ENCODE measurements at regions not wholly inside any gene's neighbourhood (a gene's known extent, or its start where the extent isn't known, plus 50 kb on each side); places are given as distances from the start of the nearest gene placed in this dataset.

- TF ChIP-seq, protein P1, sequence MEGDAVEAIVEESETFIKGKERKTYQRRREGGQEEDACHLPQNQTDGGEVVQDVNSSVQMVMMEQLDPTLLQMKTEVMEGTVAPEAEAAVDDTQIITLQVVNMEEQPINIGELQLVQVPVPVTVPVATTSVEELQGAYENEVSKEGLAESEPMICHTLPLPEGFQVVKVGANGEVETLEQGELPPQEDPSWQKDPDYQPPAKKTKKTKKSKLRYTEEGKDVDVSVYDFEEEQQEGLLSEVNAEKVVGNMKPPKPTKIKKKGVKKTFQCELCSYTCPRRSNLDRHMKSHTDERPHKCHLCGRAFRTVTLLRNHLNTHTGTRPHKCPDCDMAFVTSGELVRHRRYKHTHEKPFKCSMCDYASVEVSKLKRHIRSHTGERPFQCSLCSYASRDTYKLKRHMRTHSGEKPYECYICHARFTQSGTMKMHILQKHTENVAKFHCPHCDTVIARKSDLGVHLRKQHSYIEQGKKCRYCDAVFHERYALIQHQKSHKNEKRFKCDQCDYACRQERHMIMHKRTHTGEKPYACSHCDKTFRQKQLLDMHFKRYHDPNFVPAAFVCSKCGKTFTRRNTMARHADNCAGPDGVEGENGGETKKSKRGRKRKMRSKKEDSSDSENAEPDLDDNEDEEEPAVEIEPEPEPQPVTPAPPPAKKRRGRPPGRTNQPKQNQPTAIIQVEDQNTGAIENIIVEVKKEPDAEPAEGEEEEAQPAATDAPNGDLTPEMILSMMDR (IDR thresholded peaks at IDR 0.05), result no peak
- no peak for TF ChIP-seq POLR2AphosphoS5 (IDR thresholded peaks at IDR 0.05; ENCODE audit: low read depth, low read length)
These were observed 458.3 kb downstream of the BTG1 start for GRCh38 chr12:91687052-91688017.
